ENCODE measurements at regions not wholly inside any gene's neighbourhood (a gene's known extent, or its start where the extent isn't known, plus 50 kb on each side); places are given as distances from the start of the nearest gene placed in this dataset.

DNA sequence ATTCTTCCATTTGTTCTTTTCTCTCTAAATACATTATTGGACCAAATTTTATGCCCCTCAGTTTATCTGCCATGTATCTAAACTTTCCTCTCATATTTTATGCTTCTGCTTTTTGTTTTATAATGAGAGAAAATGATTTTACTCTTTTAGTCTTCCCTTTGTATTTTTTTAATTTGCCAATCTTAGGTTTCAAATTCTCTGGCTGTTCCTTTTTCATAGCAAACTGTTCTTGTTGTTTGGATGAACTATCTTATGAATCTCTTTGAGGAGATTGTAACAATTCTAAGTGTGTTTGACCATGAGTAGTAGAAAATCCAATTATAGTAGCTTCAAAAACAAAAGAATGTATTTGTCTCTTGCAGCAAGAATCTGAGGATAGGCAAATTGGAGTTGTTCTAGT lies 290.5 kb downstream of the NDFIP2 start:
- no peak for TF ChIP-seq CTCF (IDR thresholded peaks at IDR 0.05)
- no peak for TF ChIP-seq POLR2A (IDR thresholded peaks at IDR 0.05)
